Type B pancreatic cell (in vitro differentiated cells): ENCODE measurements at regions not wholly inside any gene's neighbourhood (a gene's known extent, or its start where the extent isn't known, plus 50 kb on each side); places are given as distances from the start of the nearest gene placed in this dataset.

Experiments used
- DNase-seq: peaks from one replicate; pipeline ENCODE4 v3.0.0; 2021; ENCODE audit warnings: mixed read lengths; ENCODE audit not compliant: unreplicated experiment; ENCODE audit errors: extremely low spot score
- H3K27ac Mint-ChIP-seq: 2 replicates; pipeline ENCODE4 v1.8.0; 2021; ENCODE audit warnings: mild to moderate bottlenecking, mixed read lengths
- H3K27me3 Mint-ChIP-seq: 2 replicates; pipeline ENCODE4 v1.8.0; 2021; ENCODE audit warnings: mixed read lengths
- H3K36me3 Mint-ChIP-seq: 2 replicates; pipeline ENCODE4 v1.8.0; 2021; ENCODE audit warnings: mixed read lengths
- H3K4me1 Mint-ChIP-seq: one replicate; pipeline ENCODE4 v1.8.0; 2021; ENCODE audit warnings: mixed read lengths; ENCODE audit not compliant: unreplicated experiment
- H3K4me3 Mint-ChIP-seq: 2 replicates; pipeline ENCODE4 v1.8.0; 2021; ENCODE audit warnings: mild to moderate bottlenecking, mixed read lengths
- H3K9me3 Mint-ChIP-seq: 2 replicates; pipeline ENCODE4 v1.8.0; 2021; ENCODE audit warnings: mixed read lengths
- CTCF ChIP-seq: fragments of 200-600 bp; sonication (generic); conservative IDR thresholded peaks from 2 replicates; pipeline ENCODE4 v1.5.0; 2021; ENCODE audit warnings: antibody characterized with exemption, mild to moderate bottlenecking

- no peaks in the 10 kb centered on the region for H3K27me3 Mint-ChIP-seq
- H3K4me3 Mint-ChIP-seq, result no peak overlapping the region
- no peaks in the 10 kb centered on the region for H3K36me3 Mint-ChIP-seq
- H3K4me1 Mint-ChIP-seq, result no peaks in the 10 kb centered on the region
- TF ChIP-seq CTCF, result no peak
- no peak for DNase-seq
- no peaks in the 10 kb centered on the region for H3K9me3 Mint-ChIP-seq
- no peak overlapping the region for H3K27ac Mint-ChIP-seq
These were observed 145.2 kb downstream of the KCNJ2 start for GRCh38 chr17:70314506-70314905.

DNA sequence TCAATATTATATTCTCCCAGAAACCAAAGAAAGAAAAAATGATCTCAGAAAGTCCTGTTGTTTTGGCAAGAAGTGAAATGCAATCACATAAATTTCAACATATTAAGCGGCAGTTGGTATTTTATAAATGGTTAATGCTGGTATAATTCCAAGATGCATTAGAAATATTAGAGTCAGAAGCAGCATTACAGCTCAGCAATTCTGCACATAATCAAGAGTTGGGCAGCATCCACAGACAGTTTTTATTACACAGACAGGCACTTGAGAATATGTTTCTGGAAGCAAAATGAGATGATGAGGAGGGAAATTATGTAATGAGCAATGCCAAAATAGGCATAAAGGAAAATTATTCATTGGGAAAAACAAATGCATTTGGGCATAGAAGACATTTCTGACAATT is 148.1 kb downstream of the KCNJ2 start:
- Mint-ChIP-seq H3K4me3 (no peak overlapping the region), H3K27ac (no peak overlapping the region), H3K9me3 (no peaks in the 10 kb centered on the region), H3K4me1 (no peaks in the 10 kb centered on the region), H3K36me3 (no peaks in the 10 kb centered on the region), H3K27me3 (no peaks in the 10 kb centered on the region)
- DNase-seq, result no peak
- TF ChIP-seq CTCF, result no peak

GRCh38 chr17:70318051-70318450 is 148.7 kb downstream of the KCNJ2 start:
- no peaks in the 10 kb centered on the region for H3K4me1 Mint-ChIP-seq
- DNase-seq, result no peak
- TF ChIP-seq CTCF, result no peak
- H3K27me3 Mint-ChIP-seq, result no peaks in the 10 kb centered on the region
- H3K27ac Mint-ChIP-seq, result no peak overlapping the region
- H3K36me3 Mint-ChIP-seq, result no peaks in the 10 kb centered on the region
- no peaks in the 10 kb centered on the region for H3K9me3 Mint-ChIP-seq
- no peak overlapping the region for H3K4me3 Mint-ChIP-seq

GRCh38 chr17:70319516-70319915 is 150.2 kb downstream of the KCNJ2 start:
- H3K4me3 Mint-ChIP-seq, result no peak overlapping the region
- H3K27ac Mint-ChIP-seq, result no peak overlapping the region
- DNase-seq, result no peak
- H3K9me3 Mint-ChIP-seq, result no peaks in the 10 kb centered on the region
- TF ChIP-seq CTCF, result no peak
- H3K4me1 Mint-ChIP-seq, result no peaks in the 10 kb centered on the region
- no peaks in the 10 kb centered on the region for H3K36me3 Mint-ChIP-seq
- no peaks in the 10 kb centered on the region for H3K27me3 Mint-ChIP-seq

DNA sequence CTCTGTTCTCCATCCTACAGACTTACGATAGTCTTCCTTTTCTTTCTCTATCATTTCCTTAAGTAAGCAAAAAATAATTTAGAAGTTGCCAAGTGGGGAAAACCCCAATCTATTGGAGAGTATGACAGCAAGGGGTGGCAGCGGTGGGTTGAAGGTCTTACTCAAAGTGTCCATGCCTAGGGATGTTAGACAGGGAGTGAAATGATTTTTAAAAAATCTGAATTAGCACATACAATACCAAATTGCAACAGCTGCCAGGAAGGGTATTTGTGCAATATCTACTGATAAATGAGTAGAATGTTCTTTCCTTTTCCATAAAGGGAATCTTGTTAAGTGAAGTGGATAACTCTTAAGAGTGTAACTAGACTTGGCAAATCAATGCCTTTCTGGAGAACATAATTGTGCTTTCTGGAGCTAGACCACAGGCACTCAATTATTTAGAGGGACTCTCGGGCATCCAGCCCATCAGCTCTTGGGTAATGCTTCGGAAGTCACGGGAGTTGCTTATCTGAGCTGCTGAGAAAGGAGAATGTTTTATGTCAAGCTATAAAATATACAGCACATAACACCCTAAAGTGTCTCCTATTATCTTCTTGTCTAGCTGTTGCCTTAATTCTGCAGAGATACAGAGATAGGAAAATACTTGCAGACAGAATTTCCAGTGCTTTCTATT is 151.5 kb downstream of the KCNJ2 start:
- no peak for DNase-seq
- Mint-ChIP-seq H3K9me3 (no peaks in the 10 kb centered on the region), H3K27ac (no peak overlapping the region), H3K27me3 (no peaks in the 10 kb centered on the region), H3K4me3 (no peak overlapping the region), H3K4me1 (no peaks in the 10 kb centered on the region), H3K36me3 (no peaks in the 10 kb centered on the region)
- TF ChIP-seq CTCF, result no peak

DNA sequence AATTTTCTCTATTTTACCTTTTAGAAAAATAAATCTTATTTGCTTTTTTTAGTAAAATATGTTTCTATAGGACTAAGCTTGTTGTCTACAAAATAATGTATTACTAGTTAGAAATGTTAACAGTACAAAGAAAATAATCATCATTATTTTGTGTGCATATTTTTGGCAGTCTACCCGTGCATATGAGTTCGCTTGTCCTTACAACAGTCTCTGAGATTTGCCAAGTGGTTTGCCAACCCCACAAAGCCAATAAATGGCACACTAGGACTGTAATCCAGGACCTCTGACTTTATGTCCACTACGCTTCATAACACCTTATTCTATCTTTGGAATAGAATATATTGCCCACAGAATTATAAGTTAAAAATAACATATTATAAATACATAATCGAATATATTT is 152.0 kb downstream of the KCNJ2 start:
- Mint-ChIP-seq H3K27me3 (no peaks in the 10 kb centered on the region), H3K9me3 (no peaks in the 10 kb centered on the region), H3K27ac (no peak overlapping the region), H3K4me1 (no peaks in the 10 kb centered on the region), H3K4me3 (no peak overlapping the region), H3K36me3 (no peaks in the 10 kb centered on the region)
- DNase-seq, result no peak
- no peak for TF ChIP-seq CTCF
